Dermis blood vessel endothelial cell (primary cell): ENCODE measurements at regions not wholly inside any gene's neighbourhood (a gene's known extent, or its start where the extent isn't known, plus 50 kb on each side); places are given as distances from the start of the nearest gene placed in this dataset.
"Not testable (repeated sequence)": the region's sequence is repeated elsewhere in the genome, so short reads cannot be mapped to it uniquely, and the experiment has no call there.

Source experiments
- DNase-seq: peaks from one replicate; pipeline ENCODE4 v3.0.0; 2010

GRCh38 chr12:124379938-124380754, 85.3 kb downstream of the RFLNA start:
- peak; percentile 92 for DNase-seq

GRCh38 chr12:124379379-124379937, 84.6 kb downstream of the RFLNA start:
- DNase-seq = no peak

GRCh38 chr12:124378926-124379325, 84.0 kb downstream of the RFLNA start:
- DNase-seq = no peak

- DNase-seq = no peak
Measured at GRCh38 chr12:124377981-124378509, 83.2 kb downstream of the RFLNA start.

GRCh38 chr12:124376435-124376834, 81.5 kb downstream of the RFLNA start:
- no peak for DNase-seq

- no peak for DNase-seq
Measured at GRCh38 chr12:124375789-124376175, 80.9 kb downstream of the RFLNA start.

- no peak for DNase-seq
Measured at GRCh38 chr12:124375141-124375788, 80.4 kb downstream of the RFLNA start.

- no peak for DNase-seq
Measured at GRCh38 chr12:124374567-124374966, 79.7 kb downstream of the RFLNA start.

GRCh38 chr12:124374147-124374546, 79.3 kb downstream of the RFLNA start:
- no peak for DNase-seq

GRCh38 chr12:124373701-124374100, 78.8 kb downstream of the RFLNA start:
- not testable (repeated sequence) for DNase-seq

GRCh38 chr12:124372831-124373230, 77.9 kb downstream of the RFLNA start:
- DNase-seq = no peak

- no peak for DNase-seq
Measured at GRCh38 chr12:124371970-124372555, 77.2 kb downstream of the RFLNA start.

GRCh38 chr12:124371366-124371765, 76.5 kb downstream of the RFLNA start:
- DNase-seq = no peak

- no peak for DNase-seq
Measured at GRCh38 chr12:124370851-124371250, 76.0 kb downstream of the RFLNA start.

- DNase-seq = no peak
Measured at GRCh38 chr12:124370384-124370783, 75.5 kb downstream of the RFLNA start.

- no peak for DNase-seq
Measured at GRCh38 chr12:124369827-124370378, 75.0 kb downstream of the RFLNA start.

GRCh38 chr12:124369055-124369826, 74.3 kb downstream of the RFLNA start:
- DNase-seq = peak; percentile 94

GRCh38 chr12:124368421-124369032, 73.6 kb downstream of the RFLNA start:
- no peak for DNase-seq

- no peak for DNase-seq
Measured at GRCh38 chr12:124365726-124366430, 71.0 kb downstream of the RFLNA start.
